IMR-90 (cell line): ENCODE measurements at regions not wholly inside any gene's neighbourhood (a gene's known extent, or its start where the extent isn't known, plus 50 kb on each side); places are given as distances from the start of the nearest gene placed in this dataset.

Experiments
- ATAC-seq: fragments of 200-7000 bp; cut with Tn5 transposase; 2 replicates; pipeline ENCODE4 v1.9.1; 2020; ENCODE audit warnings: low read depth, mild to moderate bottlenecking, moderate library complexity
- BruUV-seq: library from RNA; stranded (reverse); fragments of 400-500 nt; replicated peaks from 2 replicates; lab custom pipeline; 2021; lab: Mats Ljungman, UMichigan
- CTCF ChIA-PET: fragments of 300-600 bp; formaldehyde crosslinking; extraction: SDS; loops from one replicate; lab custom pipeline; 2021; ENCODE audit warnings: antibody characterized with exemption; lab: Yijun Ruan, JAX
- POLR2A ChIA-PET: fragments of 300-600 bp; sonication (Branson Sonifier 250); formaldehyde crosslinking; loops from one replicate; lab custom pipeline; 2022; ENCODE audit warnings: antibody characterized with exemption; ENCODE audit not compliant: unreplicated experiment; lab: Charles Lee
- DNase-seq: peaks from one replicate; pipeline ENCODE4 v3.0.0; 2013
- H2AFZ ChIP-seq: replicated peaks from 2 replicates; pipeline ENCODE3; 2013; ENCODE audit warnings: low read length, mild to moderate bottlenecking; ENCODE audit not compliant: poor library complexity
- H2AK5ac ChIP-seq: 2 replicates; pipeline ENCODE4 v1.6.1; 2013; ENCODE audit warnings: low read depth, low read length, inconsistent platforms
- H2AK9ac ChIP-seq: replicated peaks from 2 replicates; pipeline ENCODE3; 2013; ENCODE audit warnings: mild to moderate bottlenecking, low read depth, low read length, moderate library complexity; ENCODE audit not compliant: poor library complexity
- H2BK120ac ChIP-seq: 2 replicates; pipeline ENCODE4 v1.6.1; 2013; ENCODE audit warnings: low read depth, low read length, inconsistent platforms
- H2BK15ac ChIP-seq: 3 replicates; pipeline ENCODE4 v1.6.1; 2013; ENCODE audit warnings: low read depth, low read length, inconsistent platforms
- H2BK20ac ChIP-seq: 2 replicates; pipeline ENCODE4 v1.6.1; 2013; ENCODE audit warnings: low read depth, mild to moderate bottlenecking, inconsistent platforms, low read length, moderate library complexity
- H2BK5ac ChIP-seq: 2 replicates; pipeline ENCODE4 v1.6.1; 2013; ENCODE audit warnings: mild to moderate bottlenecking, low read depth, low read length, inconsistent platforms; ENCODE audit not compliant: poor library complexity, severe bottlenecking
- H3K14ac ChIP-seq: replicated peaks from 2 replicates; pipeline ENCODE4 v1.6.1; 2013; ENCODE audit warnings: low read depth, low read length, inconsistent platforms
- H3K18ac ChIP-seq: 2 replicates; pipeline ENCODE4 v1.6.1; 2013; ENCODE audit warnings: low read depth, low read length, control low read depth
- H3K23ac ChIP-seq: 2 replicates; pipeline ENCODE4 v1.6.1; 2013; ENCODE audit warnings: low read depth, low read length, inconsistent platforms
- H3K27ac ChIP-seq: 2 replicates; pipeline ENCODE4 v1.5.1; 2013; ENCODE audit warnings: mild to moderate bottlenecking, control low read depth, low read length; ENCODE audit not compliant: insufficient read depth
- H3K27me3 ChIP-seq: 2 replicates; pipeline ENCODE4 v1.6.1; 2013; ENCODE audit warnings: low read length; ENCODE audit not compliant: control insufficient read depth, insufficient read depth
- H3K36me3 ChIP-seq: 2 replicates; pipeline ENCODE4 v1.6.1; 2013; ENCODE audit warnings: low read length, mixed read lengths; ENCODE audit not compliant: control insufficient read depth, insufficient read depth
- H3K4ac ChIP-seq: 2 replicates; pipeline ENCODE4 v1.6.1; 2013; ENCODE audit warnings: low read depth, low read length, inconsistent platforms
- H3K4me1 ChIP-seq: 2 replicates; pipeline ENCODE4 v1.6.1; 2013; ENCODE audit warnings: low read length, mixed read lengths; ENCODE audit not compliant: control insufficient read depth, insufficient read depth
- H3K4me2 ChIP-seq: 2 replicates; pipeline ENCODE4 v1.6.1; 2013; ENCODE audit warnings: low read depth, mild to moderate bottlenecking, control low read depth, low read length, moderate library complexity
- H3K4me3 ChIP-seq: 2 replicates; pipeline ENCODE4 v1.5.1; 2013; ENCODE audit warnings: low read depth, mild to moderate bottlenecking, control low read depth, low read length, moderate library complexity; ENCODE audit not compliant: insufficient read depth
- H3K56ac ChIP-seq: 2 replicates; pipeline ENCODE4 v1.6.1; 2013; ENCODE audit warnings: low read length, inconsistent platforms; ENCODE audit not compliant: insufficient read depth; ENCODE audit errors: extremely low read depth
- H3K79me1 ChIP-seq, 2 experiments: 2 replicates each; pipeline ENCODE4 v1.6.1; 2013; ENCODE audit warnings: low read length in 2 of 2, inconsistent platforms in 1 of 2, low read depth in 1 of 2
- H3K9ac ChIP-seq: 2 replicates; pipeline ENCODE4 v1.6.1; 2013; ENCODE audit warnings: low read depth, low read length, control low read depth
- H3K9me1 ChIP-seq: 2 replicates; pipeline ENCODE4 v1.6.1; 2013; ENCODE audit warnings: low read length, inconsistent platforms; ENCODE audit not compliant: insufficient read depth
- H3K9me3 ChIP-seq: 2 replicates; pipeline ENCODE4 v1.6.1; 2013; ENCODE audit warnings: low read length; ENCODE audit not compliant: control insufficient read depth, insufficient read depth
- H4K20me1 ChIP-seq: 2 replicates; pipeline ENCODE4 v1.6.1; 2013; ENCODE audit warnings: low read length, inconsistent platforms; ENCODE audit not compliant: insufficient read depth
- H4K5ac ChIP-seq: 2 replicates; pipeline ENCODE4 v1.6.1; 2013; ENCODE audit warnings: mild to moderate bottlenecking, low read depth, low read length, control low read depth
- H4K8ac ChIP-seq, 2 experiments: 2 replicates each; pipeline ENCODE4 v1.6.1; 2013; ENCODE audit warnings: low read depth in 2 of 2, low read length in 2 of 2, control low read depth in 1 of 2, inconsistent platforms in 1 of 2
- H4K91ac ChIP-seq: 2 replicates; pipeline ENCODE4 v1.6.1; 2013; ENCODE audit warnings: low read depth, low read length, inconsistent platforms; ENCODE audit not compliant: insufficient read depth
- BHLHE40 ChIP-seq: fragments of 150-350 bp; IDR thresholded peaks from 2 replicates; pipeline ENCODE4 v1.6.1; 2016; ENCODE audit warnings: mild to moderate bottlenecking, low read depth, low read length
- CEBPB ChIP-seq: IDR thresholded peaks from 2 replicates; pipeline ENCODE4 v1.6.1; 2012; ENCODE audit warnings: low read depth, low read length, improper control_type of control experiment
- CHD1 ChIP-seq: IDR thresholded peaks from 2 replicates; pipeline ENCODE4 v1.6.1; 2012; ENCODE audit warnings: low read depth, low read length, improper control_type of control experiment
- ELK1 ChIP-seq: fragments of 150-350 bp; IDR thresholded peaks from 2 replicates; pipeline ENCODE4 v1.6.1; 2016; ENCODE audit warnings: low read depth, mild to moderate bottlenecking, low read length, moderate library complexity, borderline replicate concordance
- FOS ChIP-seq: fragments of 150-350 bp; IDR thresholded peaks from 2 replicates; pipeline ENCODE4 v1.6.1; 2016; ENCODE audit warnings: low read depth, low read length
- MAFK ChIP-seq: IDR thresholded peaks from 2 replicates; pipeline ENCODE4 v1.6.1; 2012; ENCODE audit warnings: low read depth, low read length, improper control_type of control experiment
- MAZ ChIP-seq: IDR thresholded peaks from 2 replicates; pipeline ENCODE4 v1.6.1; 2012; ENCODE audit warnings: low read depth, mild to moderate bottlenecking, low read length, improper control_type of control experiment, moderate library complexity, borderline replicate concordance
- MXI1 ChIP-seq: IDR thresholded peaks from 2 replicates; pipeline ENCODE4 v1.6.1; 2012; ENCODE audit warnings: low read depth, mild to moderate bottlenecking, low read length, moderate library complexity, borderline replicate concordance
- NFE2L2 ChIP-seq: fragments of 150-350 bp; IDR thresholded peaks from 2 replicates; pipeline ENCODE4 v1.6.1; 2016; ENCODE audit warnings: low read depth, mild to moderate bottlenecking, low read length
- POLR2A ChIP-seq: IDR thresholded peaks from 2 replicates; pipeline ENCODE4 v1.6.1; 2012; ENCODE audit warnings: mild to moderate bottlenecking, low read depth, low read length
- RAD21 ChIP-seq: IDR thresholded peaks from 2 replicates; pipeline ENCODE4 v1.6.1; 2012; ENCODE audit warnings: low read length, improper control_type of control experiment
- RCOR1 ChIP-seq: IDR thresholded peaks from 2 replicates; pipeline ENCODE4 v1.6.1; 2012; ENCODE audit warnings: mild to moderate bottlenecking, low read length, improper control_type of control experiment; ENCODE audit not compliant: insufficient replicate concordance
- RFX5 ChIP-seq: IDR thresholded peaks from 2 replicates; pipeline ENCODE4 v1.8.0; 2012; ENCODE audit warnings: low read depth, mild to moderate bottlenecking, low read length, moderate library complexity
- SMC3 ChIP-seq: fragments of 150-350 bp; IDR thresholded peaks from 2 replicates; pipeline ENCODE4 v1.6.1; 2016; ENCODE audit warnings: low read depth, mild to moderate bottlenecking, antibody characterized with exemption, low read length, moderate library complexity
- dilution Hi-C: fragments of 300-500 bp; cut with HindIII; formaldehyde crosslinking; loops from one replicate; pipeline ENCODE4 v1.14.3; 2018; ENCODE audit warnings: low sequenced_read_pairs; ENCODE audit not compliant: unreplicated experiment
- in situ Hi-C: fragments of 300-500 bp; cut with MboI; formaldehyde crosslinking; loops from 3 replicates; pipeline ENCODE4 v1.14.3; 2019; ENCODE audit warnings: low sequenced_read_pairs, inconsistent platforms, mixed read lengths
- intact Hi-C: fragments of 100-400 bp; cut with micrococcal nuclease; formaldehyde crosslinking; loops from 2 replicates; pipeline ENCODE4 v1.10.0; 2022
- TF ChIP-seq, protein P1 (sequence below): fragments of 150-350 bp; IDR thresholded peaks from 2 replicates; pipeline ENCODE4 v1.6.1; 2017; ENCODE audit warnings: mild to moderate bottlenecking, antibody characterized with exemption, low read length, low read depth
- TF ChIP-seq, protein P2 (sequence below): conservative IDR thresholded peaks from 2 replicates; pipeline ENCODE4 v1.5.1; 2012; ENCODE audit warnings: mild to moderate bottlenecking, low read depth, low read length, improper control_type of control experiment

DNA sequence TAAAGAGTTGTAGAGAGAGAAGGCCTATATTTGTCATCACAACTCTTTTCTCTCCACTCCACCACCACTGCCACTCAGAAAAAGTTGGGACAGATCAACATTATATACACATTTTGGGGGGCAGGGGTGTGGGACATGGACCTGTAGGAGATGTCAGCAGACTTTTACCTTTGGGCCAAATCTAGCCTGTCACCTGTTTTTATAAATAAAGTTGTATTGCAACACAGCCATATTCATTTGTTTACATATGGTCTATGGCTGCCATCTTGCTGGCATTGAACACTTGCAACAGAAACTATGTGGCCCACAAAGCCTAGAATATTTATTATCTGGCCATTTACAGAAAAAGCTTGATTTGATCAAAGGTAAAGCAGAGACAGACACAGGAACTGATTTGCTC, 250.7 kb downstream of the BTG1 start:
- Histone ChIP-seq H3K56ac (no peak overlapping the region), H3K14ac (no peak overlapping the region), H2BK120ac (no peak overlapping the region), H4K5ac (no peak overlapping the region), H3K79me1 (no peaks in the 10 kb centered on the region), H2BK5ac (no peak overlapping the region), H3K4ac (no peak overlapping the region), H2AK5ac (no peak overlapping the region), H3K23ac (no peak overlapping the region), H3K9me1 (0 out of 2 replicates have a peak, but pooled peaks cover 2% of the 10 kb centered on the region), H3K27me3 (no peaks in the 10 kb centered on the region), H3K9ac (no peak overlapping the region), H3K4me1 (peaks cover 2% of the 10 kb centered on the region; the same call in 1 of the 2 replicates), H3K36me3 (no peaks in the 10 kb centered on the region), H3K27ac (no peak overlapping the region), H4K20me1 (no peaks in the 10 kb centered on the region), H2AFZ (no peak overlapping the region), H3K4me3 (no peak overlapping the region), H2BK15ac (no peak overlapping the region), H4K91ac (no peak overlapping the region), H4K8ac (no peak overlapping the region), H3K18ac (no peak overlapping the region), H3K9me3 (no peaks in the 10 kb centered on the region), H2AK9ac (no peak overlapping the region), H3K4me2 (no peak overlapping the region), H2BK20ac (no peak overlapping the region)
- no peak for DNase-seq
- POLR2A ChIA-PET, result no interaction called here
- TF ChIP-seq RCOR1 (no peak), CHD1 (no peak), MAFK (no peak), RFX5 (no peak), RAD21 (no peak), BHLHE40 (no peak), SMC3 (no peak), FOS (no peak), NFE2L2 (no peak), MAZ (no peak), POLR2A (no peak), ELK1 (no peak), CEBPB (no peak), MXI1 (no peak)
- TF ChIP-seq, protein P1, sequence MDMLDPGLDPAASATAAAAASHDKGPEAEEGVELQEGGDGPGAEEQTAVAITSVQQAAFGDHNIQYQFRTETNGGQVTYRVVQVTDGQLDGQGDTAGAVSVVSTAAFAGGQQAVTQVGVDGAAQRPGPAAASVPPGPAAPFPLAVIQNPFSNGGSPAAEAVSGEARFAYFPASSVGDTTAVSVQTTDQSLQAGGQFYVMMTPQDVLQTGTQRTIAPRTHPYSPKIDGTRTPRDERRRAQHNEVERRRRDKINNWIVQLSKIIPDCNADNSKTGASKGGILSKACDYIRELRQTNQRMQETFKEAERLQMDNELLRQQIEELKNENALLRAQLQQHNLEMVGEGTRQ, result no peak
- TF ChIP-seq, protein P2, sequence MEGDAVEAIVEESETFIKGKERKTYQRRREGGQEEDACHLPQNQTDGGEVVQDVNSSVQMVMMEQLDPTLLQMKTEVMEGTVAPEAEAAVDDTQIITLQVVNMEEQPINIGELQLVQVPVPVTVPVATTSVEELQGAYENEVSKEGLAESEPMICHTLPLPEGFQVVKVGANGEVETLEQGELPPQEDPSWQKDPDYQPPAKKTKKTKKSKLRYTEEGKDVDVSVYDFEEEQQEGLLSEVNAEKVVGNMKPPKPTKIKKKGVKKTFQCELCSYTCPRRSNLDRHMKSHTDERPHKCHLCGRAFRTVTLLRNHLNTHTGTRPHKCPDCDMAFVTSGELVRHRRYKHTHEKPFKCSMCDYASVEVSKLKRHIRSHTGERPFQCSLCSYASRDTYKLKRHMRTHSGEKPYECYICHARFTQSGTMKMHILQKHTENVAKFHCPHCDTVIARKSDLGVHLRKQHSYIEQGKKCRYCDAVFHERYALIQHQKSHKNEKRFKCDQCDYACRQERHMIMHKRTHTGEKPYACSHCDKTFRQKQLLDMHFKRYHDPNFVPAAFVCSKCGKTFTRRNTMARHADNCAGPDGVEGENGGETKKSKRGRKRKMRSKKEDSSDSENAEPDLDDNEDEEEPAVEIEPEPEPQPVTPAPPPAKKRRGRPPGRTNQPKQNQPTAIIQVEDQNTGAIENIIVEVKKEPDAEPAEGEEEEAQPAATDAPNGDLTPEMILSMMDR, result no peak
- in situ Hi-C loops (no loop called here), intact Hi-C loops (no loop called here), dilution Hi-C loops (no loop called here)
- no TSS peak for BruUV-seq
- ATAC-seq, result no peak
- CTCF ChIA-PET, result no interaction called here
